A549 (cell line): ENCODE measurements at regions not wholly inside any gene's neighbourhood (a gene's known extent, or its start where the extent isn't known, plus 50 kb on each side); places are given as distances from the start of the nearest gene placed in this dataset.

Experiments used
- ATAC-seq, 2 experiments: fragments of 200-7000 bp in 1 of 2; fragments of >200 bp in 1 of 2; cut with Nextera tagmentation in 1 of 2; cut with Tn5 transposase in 1 of 2; 3 replicates each; pipeline versions ENCODE4 v1.8.0 to v1.9.1; 2018 to 2020; ENCODE audit warnings: mild to moderate bottlenecking in 1 of 2, moderate library complexity in 1 of 2
- CTCF ChIA-PET: fragments of 300-600 bp; sonication (Branson Sonifier 250); formaldehyde crosslinking; extraction: SDS; loops from one replicate; lab custom pipeline; 2021; ENCODE audit warnings: antibody characterized with exemption, inconsistent platforms; lab: Yijun Ruan, JAX
- POLR2A ChIA-PET: fragments of 350-600 bp; formaldehyde crosslinking; extraction: SDS; loops from one replicate; lab custom pipeline; 2021; ENCODE audit warnings: antibody characterized with exemption, inconsistent platforms; lab: Yijun Ruan, JAX
- DNase-seq, 2 experiments: peaks; one replicate each; pipeline versions ENCODE4 v3.0.0 to v3.0.0-alpha.2; 2011 to 2016; ENCODE audit warnings: low read depth in 1 of 2, low spot score in 1 of 2
- FAIRE-seq: peaks from 2 replicates; lab custom pipeline; 2011; peaks lifted over from hg19 to GRCh38; lab: Jason Lieb, UNC
- H3K27ac ChIP-seq, 2 experiments: fragments of >200 bp; sonication (Bioruptor Twin); formaldehyde crosslinking; 3 replicates each; pipeline ENCODE4 v1.5.1; 2016 to 2017
- H3K4me1 ChIP-seq: fragments of >200 bp; sonication (Bioruptor Twin); formaldehyde crosslinking; 3 replicates; pipeline ENCODE4 v1.6.1; 2016
- H3K4me2 ChIP-seq: fragments of >200 bp; sonication (Bioruptor Twin); formaldehyde crosslinking; 3 replicates; pipeline ENCODE4 v1.6.1; 2016
- H3K4me3 ChIP-seq: fragments of >200 bp; sonication (Bioruptor Twin); formaldehyde crosslinking; 3 replicates; pipeline ENCODE4 v1.5.1; 2016
- H3K9me3 ChIP-seq: fragments of >200 bp; sonication (Bioruptor Twin); formaldehyde crosslinking; 3 replicates; pipeline ENCODE4 v1.6.1; 2016
- CBX8 ChIP-seq: fragments of 200-600 bp; sonication (generic); IDR thresholded peaks from 2 replicates; pipeline ENCODE4 v1.6.1; 2016
- CTCF ChIP-seq: fragments of >200 bp; sonication (Bioruptor Twin); formaldehyde crosslinking; IDR thresholded peaks from 3 replicates; pipeline ENCODE4 v1.5.1; 2016
- EHMT2 ChIP-seq: fragments of 200-600 bp; sonication (generic); IDR thresholded peaks from 2 replicates; pipeline ENCODE4 v1.6.1; 2016; ENCODE audit warnings: antibody characterized with exemption, low read depth, mild to moderate bottlenecking, moderate library complexity
- ELK1 ChIP-seq: fragments of 150-350 bp; IDR thresholded peaks from 2 replicates; pipeline ENCODE4 v1.6.1; 2014; ENCODE audit warnings: low read depth, mild to moderate bottlenecking, low read length
- ESRRA ChIP-seq: fragments of 150-350 bp; IDR thresholded peaks from 2 replicates; pipeline ENCODE4 v1.6.1; 2014; ENCODE audit warnings: mild to moderate bottlenecking, low read length, borderline replicate concordance
- FOSB ChIP-seq: fragments of 250-450 bp; sonication (Bioruptor Pico); IDR thresholded peaks from 2 replicates; pipeline ENCODE4 v1.5.0; 2020; ENCODE audit warnings: mild to moderate bottlenecking, moderate library complexity
- GATA3 ChIP-seq: IDR thresholded peaks from 2 replicates; pipeline ENCODE4 v1.6.1; 2012; ENCODE audit warnings: borderline replicate concordance
- HDAC2 ChIP-seq: fragments of 200-600 bp; sonication (generic); IDR thresholded peaks from 2 replicates; pipeline ENCODE4 v1.6.1; 2016
- HOXB5 ChIP-seq: fragments of 250-450 bp; sonication (Bioruptor Pico); IDR thresholded peaks from 2 replicates; pipeline ENCODE4 v1.5.0; 2020; ENCODE audit warnings: mild to moderate bottlenecking, moderate library complexity
- JUNB ChIP-seq: fragments of >200 bp; sonication (Bioruptor Twin); formaldehyde crosslinking; IDR thresholded peaks from 2 replicates; pipeline ENCODE4 v1.6.1; 2016
- KDM5A ChIP-seq: fragments of 200-600 bp; sonication (generic); IDR thresholded peaks from 2 replicates; pipeline ENCODE4 v1.6.1; 2016; ENCODE audit warnings: antibody characterized with exemption, mild to moderate bottlenecking
- NFE2L2 ChIP-seq: fragments of 150-350 bp; conservative IDR thresholded peaks from 2 replicates; pipeline ENCODE4 v1.6.1; 2014; ENCODE audit warnings: low read length
- NPAS2 ChIP-seq: fragments of 250-450 bp; sonication (Bioruptor Pico); IDR thresholded peaks from 2 replicates; pipeline ENCODE4 v1.8.0; 2022; ENCODE audit warnings: mild to moderate bottlenecking, moderate library complexity, borderline replicate concordance
- PBX3 ChIP-seq: IDR thresholded peaks from 2 replicates; pipeline ENCODE4 v1.6.1; 2012
- POLR2AphosphoS2 ChIP-seq: conservative IDR thresholded peaks from 2 replicates; pipeline ENCODE4 v1.6.1; 2012; ENCODE audit warnings: low read length, improper control_type of control experiment, inconsistent platforms
- REST ChIP-seq: fragments of 200-600 bp; sonication (generic); IDR thresholded peaks from 2 replicates; pipeline ENCODE4 v1.6.1; 2016; ENCODE audit warnings: antibody characterized with exemption, mild to moderate bottlenecking, moderate library complexity
- ZC3H11A ChIP-seq: fragments of 450-650 bp; IDR thresholded peaks from 2 replicates; pipeline ENCODE4 v1.6.1; 2014; ENCODE audit warnings: antibody characterized with exemption, mild to moderate bottlenecking
- ZNF302 ChIP-seq: fragments of 250-450 bp; sonication (Bioruptor Pico); IDR thresholded peaks from 2 replicates; pipeline ENCODE4 v1.9.0; 2021; ENCODE audit warnings: inconsistent platforms, mild to moderate bottlenecking, moderate library complexity
- WGBS: methylation state at CpG from one replicate; pipeline ENCODE4 v1.1.6; 2017; ENCODE audit errors: missing lambda C conversion rate; 5-methylcytosine and 5-hydroxymethylcytosine counted together
- small RNA-seq, 6 experiments: library from RNA; depleted of rRNA; stranded (forward); fragments of <200 nt; gene quantifications; one replicate each; pipeline ENCODE3, GENCODE V24; 2012

GRCh38 chr13:103133556-103133955 is 67.3 kb upstream of the SLC10A2 start (continued):
- no peak for TF ChIP-seq REST
- TF ChIP-seq CBX8, result no peak
- TF ChIP-seq KDM5A, result no peak
- TF ChIP-seq NFE2L2, result no peak
- TF ChIP-seq NPAS2, result no peak

GRCh38 chr13:103130681-103131210 is 64.5 kb upstream of the SLC10A2 start:
- POLR2A ChIA-PET, result no interaction called here
- 31% methylated on average over 3 of the region's 3 CpGs for WGBS
- CTCF ChIA-PET, result no interaction called here
- Histone ChIP-seq H3K9me3 (no peaks in the 10 kb centered on the region), H3K4me3 (no peak overlapping the region), H3K4me2 (no peak overlapping the region), H3K4me1 (no peaks in the 10 kb centered on the region), H3K27ac (no peak overlapping the region)
- no peak for FAIRE-seq
- no peak for ATAC-seq
- no peak for DNase-seq
- TF ChIP-seq ZNF302, result no peak
- TF ChIP-seq JUNB, result no peak
- TF ChIP-seq EHMT2, result no peak

GRCh38 chr13:103130146-103130545 is 63.9 kb upstream of the SLC10A2 start:
- H3K4me3 ChIP-seq, result no peak overlapping the region
- DNase-seq, result no peak
- H3K27ac ChIP-seq, result no peak overlapping the region
- TF ChIP-seq CTCF (no peak), ZC3H11A (no peak), HDAC2 (no peak), ESRRA (no peak), GATA3 (no peak), POLR2AphosphoS2 (no peak), PBX3 (no peak), FOSB (no peak), HOXB5 (no peak), ELK1 (no peak), EHMT2 (no peak)
- FAIRE-seq, result no peak
- CTCF ChIA-PET, result no interaction called here
- no peaks in the 10 kb centered on the region for H3K9me3 ChIP-seq
- no peaks in the 10 kb centered on the region for H3K4me1 ChIP-seq
- no peak for ATAC-seq
- POLR2A ChIA-PET, result no interaction called here
- no peak overlapping the region for H3K4me2 ChIP-seq
- WGBS, result 56% methylated on average over 5 of the region's 5 CpGs

Small RNA genes in the stretch of these regions (small RNA-seq; reads per million reads assigned to genes)
- 0 reads per million in 6 experiments for gene RF00402
- 0 reads per million in 6 experiments for gene RF02090
- gene RF02091, result 0 reads per million in 6 experiments
- 0 to 0.86 (median 0) reads per million in 6 experiments for gene RNA5SP38
